ENCODE measurements at regions not wholly inside any gene's neighbourhood (a gene's known extent, or its start where the extent isn't known, plus 50 kb on each side); places are given as distances from the start of the nearest gene placed in this dataset.

- ATAC-seq: no peak
- Histone ChIP-seq H3K79me2 (ENCODE audit: insufficient read depth, low read length) (no peaks in the 10 kb centered on the region), H3K4me2 (ENCODE audit: low read depth, low read length) (no peak overlapping the region), H3K27ac (ENCODE audit: extremely low read length, insufficient read depth, low read length) (no peak overlapping the region), H3K4me3 (replicated peaks in 1 of 3; ENCODE audit: insufficient read depth in 1 of 3, low read depth in 2 of 3, low read length in 3 of 3) (no peak overlapping the region), H3K36me3 (replicated peaks in 1 of 2; ENCODE audit: control insufficient read depth in 1 of 2, insufficient read depth in 2 of 2, low read length in 2 of 2) (no peaks in the 10 kb centered on the region), H4K20me1 (ENCODE audit: insufficient read depth, low read length) (no peaks in the 10 kb centered on the region), H3K4me1 (ENCODE audit: insufficient read depth, low read length) (no peaks in the 10 kb centered on the region), H3K9ac (ENCODE audit: insufficient read depth, low read depth, low read length) (no peak overlapping the region), H2AFZ (ENCODE audit: low read length) (no peak overlapping the region), H3K27me3 (ENCODE audit: control insufficient read depth in 1 of 2, insufficient read depth in 2 of 2, low read length in 2 of 2) (no peaks in the 10 kb centered on the region), H3K9me3 (ENCODE audit: low read length) (no peaks in the 10 kb centered on the region; the same call in 1 of the 2 replicates)
- CTCF ChIA-PET (ENCODE audit: low intra/inter-chr PET ratio, low total read pairs): no interaction called here
- TF ChIP-seq YY1 (IDR thresholded peaks at IDR 0.05; ENCODE audit: insufficient read depth, insufficient replicate concordance, low read depth, low read length) (no peak), JUN (CRISPR knock-in tag; IDR thresholded peaks at IDR 0.05) (no peak), NR1H2 (CRISPR knock-in tag; IDR thresholded peaks at IDR 0.05; ENCODE audit: borderline replicate concordance, low read depth) (no peak), CSRNP1 (CRISPR knock-in tag; IDR thresholded peaks at IDR 0.05) (no peak), ZNF317 (CRISPR knock-in tag; IDR thresholded peaks at IDR 0.05) (no peak), CBX2 (IDR thresholded peaks at IDR 0.05; ENCODE audit: low read depth, low read length) (no peak), CBX2 (CRISPR knock-in tag; IDR thresholded peaks at IDR 0.05; ENCODE audit: low read depth) (no peak)
- no TSS peak for BruUV-seq (replicated peaks)
- intact Hi-C loops (cut with micrococcal nuclease; ENCODE audit: unreplicated experiment): no loop called here
- DNase-seq (ENCODE audit: low spot score): no peak
- in situ Hi-C loops (cut with HindIII; ENCODE audit: extremely low pct_ligation_motif_present, low pct_unique_long_range_greater_than_20kb): no loop called here
- FAIRE-seq: no peak
- 9% methylated on average over 5 of the region's 5 CpGs for WGBS (ENCODE audit: low lambda C conversion rate)
- POLR2A ChIA-PET: no interaction called here
Measured at GRCh38 chr4:45410701-45411210, 684.4 kb upstream of the GNPDA2 start.

- H3K4me2 ChIP-seq (ENCODE audit: low read depth, low read length): no peak overlapping the region
- H3K27ac ChIP-seq (ENCODE audit: extremely low read length, insufficient read depth, low read length): no peak overlapping the region
- ChIA-PET POLR2A (no interaction called here), CTCF (ENCODE audit: low intra/inter-chr PET ratio, low total read pairs) (no interaction called here)
- H3K9ac ChIP-seq (ENCODE audit: insufficient read depth, low read depth, low read length): no peak overlapping the region
- H4K20me1 ChIP-seq (ENCODE audit: insufficient read depth, low read length): no peaks in the 10 kb centered on the region
- in situ Hi-C loops (cut with HindIII; ENCODE audit: extremely low pct_ligation_motif_present, low pct_unique_long_range_greater_than_20kb) (no loop called here), intact Hi-C loops (cut with micrococcal nuclease; ENCODE audit: unreplicated experiment) (no loop called here)
- H3K4me1 ChIP-seq (ENCODE audit: insufficient read depth, low read length): no peaks in the 10 kb centered on the region
- no peaks in the 10 kb centered on the region for H3K79me2 ChIP-seq (ENCODE audit: insufficient read depth, low read length)
- FAIRE-seq (no peak), DNase-seq (ENCODE audit: low spot score) (no peak), ATAC-seq (no peak)
- WGBS (ENCODE audit: low lambda C conversion rate): 45% methylated on average over 1 of the region's 1 CpG
- H3K9me3 ChIP-seq (ENCODE audit: low read length): peaks cover 3% of the 10 kb centered on the region
- no TSS peak for BruUV-seq (replicated peaks)
- H3K27me3 ChIP-seq (ENCODE audit: control insufficient read depth in 1 of 2, insufficient read depth in 2 of 2, low read length in 2 of 2): no peaks in the 10 kb centered on the region
- no peaks in the 10 kb centered on the region for H3K36me3 ChIP-seq (replicated peaks in 1 of 2; ENCODE audit: control insufficient read depth in 1 of 2, insufficient read depth in 2 of 2, low read length in 2 of 2)
- no peak for TF ChIP-seq E2F5 (CRISPR knock-in tag; conservative IDR thresholded peaks at IDR 0.05)
- no peak for TF ChIP-seq POLR2AphosphoS5 (IDR thresholded peaks at IDR 0.05; ENCODE audit: low read depth, low read length)
- no peak for TF ChIP-seq TBX2 (CRISPR knock-in tag; IDR thresholded peaks at IDR 0.05; ENCODE audit: borderline replicate concordance)
- TF ChIP-seq ZNF687 (CRISPR knock-in tag; IDR thresholded peaks at IDR 0.05): no peak
- TF ChIP-seq GATA4 (IDR thresholded peaks at IDR 0.05; ENCODE audit: borderline replicate concordance, low read depth): no peak
- H2AFZ ChIP-seq (ENCODE audit: low read length): no peak overlapping the region
- no peak overlapping the region for H3K4me3 ChIP-seq (replicated peaks in 1 of 3; ENCODE audit: insufficient read depth in 1 of 3, low read depth in 2 of 3, low read length in 3 of 3)
Measured at GRCh38 chr4:45409536-45409935, 683.2 kb upstream of the GNPDA2 start.

Data from HepG2 (cell line).